ENCODE measurements at regions not wholly inside any gene's neighbourhood (a gene's known extent, or its start where the extent isn't known, plus 50 kb on each side); places are given as distances from the start of the nearest gene placed in this dataset.

DNA sequence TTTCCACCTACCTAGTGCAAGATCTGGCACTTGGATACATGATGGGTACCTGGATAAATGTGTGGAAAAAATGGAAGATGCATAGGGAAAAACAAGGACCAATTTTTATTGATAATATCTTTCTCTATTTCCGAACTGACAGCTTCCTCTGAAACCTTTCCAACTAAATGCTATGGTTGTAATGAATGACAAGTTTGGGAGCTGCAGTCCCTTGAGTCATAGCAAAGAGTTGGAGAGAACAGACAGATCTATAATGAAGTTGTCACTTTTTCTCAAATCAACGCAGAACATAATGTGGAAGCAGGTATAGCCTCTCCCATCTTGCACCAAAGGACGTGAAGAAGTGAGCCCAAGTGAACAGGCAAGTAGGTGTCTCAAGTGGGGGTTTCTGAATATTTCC is 296.5 kb upstream of the KAZN start:
- DNase-seq (ENCODE audit: low read depth): no peak

DNA sequence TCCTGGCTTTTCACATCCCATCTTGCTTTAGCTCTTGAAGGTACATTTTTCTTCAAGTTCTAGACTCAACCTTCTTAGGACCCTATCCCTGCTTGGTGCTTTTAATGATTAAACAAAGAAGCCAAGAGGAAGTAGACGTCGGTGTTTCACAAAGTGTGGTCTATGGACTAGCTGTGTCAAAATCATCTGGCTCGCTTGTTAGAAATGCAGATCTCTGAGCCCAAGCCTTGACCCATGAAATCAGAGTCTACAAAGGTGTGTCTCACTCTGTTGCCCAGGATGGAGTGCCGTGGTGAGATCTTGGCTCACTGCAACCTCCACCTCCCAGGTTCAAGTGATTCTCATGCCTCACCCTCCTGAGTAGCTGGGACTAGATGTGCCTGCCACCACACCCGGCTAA is 295.5 kb upstream of the KAZN start:
- no peak for DNase-seq (ENCODE audit: low read depth)

DNA sequence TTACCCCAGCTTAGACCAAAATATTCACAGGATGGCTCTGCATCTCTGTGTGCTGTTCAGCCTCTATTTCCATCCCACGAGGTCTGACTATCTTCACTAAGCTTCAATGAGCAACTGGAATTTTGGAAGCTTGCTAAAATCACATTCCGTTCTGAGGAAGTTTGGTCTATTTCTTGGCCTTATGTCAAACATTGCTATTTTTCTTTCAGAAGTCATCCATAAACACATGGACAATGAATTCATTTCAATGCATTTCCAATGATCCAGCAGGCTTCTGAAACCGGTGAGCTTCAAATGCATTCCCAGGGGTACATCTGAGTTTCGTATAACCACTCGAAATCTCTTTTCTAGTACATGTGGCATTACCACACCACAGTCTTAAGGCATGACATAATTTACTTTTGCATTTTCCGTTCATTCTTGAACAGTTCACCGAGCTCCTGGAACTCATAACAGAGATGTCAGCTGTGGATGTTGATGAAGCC is 294.1 kb upstream of the KAZN start:
- peak; percentile 80 for DNase-seq (ENCODE audit: low read depth)

DNA sequence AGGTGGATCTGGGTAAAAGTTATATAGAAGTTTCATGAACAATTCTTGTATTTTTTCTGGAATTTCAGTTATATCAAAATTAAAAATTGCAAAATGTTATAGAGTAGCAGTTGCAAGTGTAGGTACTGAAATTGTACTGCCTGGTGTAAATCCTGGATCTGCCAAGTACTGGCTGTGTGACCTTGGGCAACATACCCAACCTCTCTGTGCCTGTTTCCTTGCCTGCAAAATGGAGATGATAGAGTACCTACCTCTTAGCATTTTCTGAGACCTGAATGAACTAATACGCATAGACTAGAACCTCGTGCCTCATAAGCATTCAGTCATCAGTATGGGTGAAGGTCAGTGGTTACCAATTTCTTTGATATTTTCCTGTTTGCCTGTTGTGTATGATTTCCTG is 290.0 kb upstream of the KAZN start:
- DNase-seq (ENCODE audit: low read depth): no peak

DNA sequence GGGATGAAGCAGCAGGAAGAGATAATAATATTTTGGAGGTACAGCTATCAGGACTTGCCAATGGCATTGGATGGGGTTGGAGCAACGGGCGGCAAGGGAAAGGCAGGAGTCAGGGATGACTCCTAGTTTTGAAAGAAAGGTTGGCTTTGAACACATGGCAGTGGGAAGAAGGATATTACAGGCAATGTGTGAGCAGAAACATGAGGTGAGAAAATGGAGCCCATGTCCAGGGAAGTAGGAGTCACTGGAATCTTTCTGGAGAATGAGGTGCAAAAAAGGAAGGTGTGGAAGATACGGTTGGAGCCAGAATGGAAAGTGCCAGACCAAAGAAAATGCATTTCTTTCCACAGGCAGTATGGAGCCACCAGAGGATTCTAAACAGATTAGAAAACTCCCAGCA is 288.5 kb upstream of the KAZN start:
- no peak for DNase-seq (ENCODE audit: low read depth)

DNA sequence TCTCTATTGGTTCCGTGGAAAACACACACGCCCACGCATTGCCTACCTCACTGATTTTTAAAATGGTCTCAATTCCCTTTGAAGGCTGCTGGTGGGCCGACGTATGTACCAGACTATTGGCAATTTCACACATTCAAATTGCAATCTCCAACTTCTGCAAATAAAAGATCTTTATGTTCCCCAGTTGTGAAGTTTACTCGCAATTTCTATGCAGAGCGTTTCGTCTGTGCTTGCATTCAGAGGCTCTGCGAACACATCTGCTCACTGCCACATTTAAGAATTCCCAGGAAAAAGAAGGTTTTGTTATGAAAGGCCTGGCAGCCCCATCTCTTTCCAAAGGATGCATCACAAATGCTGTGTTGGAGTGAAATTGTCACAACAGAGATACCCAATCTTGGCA is 288.0 kb upstream of the KAZN start:
- no peak for DNase-seq (ENCODE audit: low read depth)

DNA sequence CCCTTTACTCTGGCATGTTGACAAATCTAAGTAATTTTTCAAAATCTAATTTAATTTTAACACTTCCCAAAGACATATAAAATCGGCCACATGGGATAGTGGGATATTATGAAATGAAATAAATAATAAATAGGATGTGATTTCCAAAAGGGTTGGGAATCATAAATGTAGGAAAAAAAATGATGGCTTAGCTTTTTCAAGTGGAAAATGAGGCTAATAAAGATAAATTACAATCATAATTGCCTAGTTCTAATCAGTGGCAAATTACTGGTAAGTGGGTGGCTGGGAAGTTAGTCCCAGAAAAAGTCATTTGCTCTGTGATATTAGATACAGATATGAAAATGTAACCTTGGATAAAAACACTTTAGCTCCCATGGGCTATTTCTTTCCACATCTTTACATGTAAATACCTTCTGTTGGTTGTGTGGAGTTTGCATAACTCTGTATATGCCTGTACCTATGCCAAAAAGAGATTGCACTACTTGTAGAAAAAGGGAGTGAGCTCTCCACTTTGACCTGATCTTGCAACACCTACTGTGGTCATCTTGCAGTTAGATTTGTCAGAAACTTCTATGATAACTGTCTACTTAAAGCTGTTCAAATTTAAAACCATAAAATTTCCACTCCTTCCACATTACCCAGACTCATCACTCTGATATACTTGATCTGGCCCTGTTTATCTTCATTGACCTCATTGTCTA is 284.6 kb upstream of the KAZN start:
- DNase-seq (ENCODE audit: low read depth): no peak

DNA sequence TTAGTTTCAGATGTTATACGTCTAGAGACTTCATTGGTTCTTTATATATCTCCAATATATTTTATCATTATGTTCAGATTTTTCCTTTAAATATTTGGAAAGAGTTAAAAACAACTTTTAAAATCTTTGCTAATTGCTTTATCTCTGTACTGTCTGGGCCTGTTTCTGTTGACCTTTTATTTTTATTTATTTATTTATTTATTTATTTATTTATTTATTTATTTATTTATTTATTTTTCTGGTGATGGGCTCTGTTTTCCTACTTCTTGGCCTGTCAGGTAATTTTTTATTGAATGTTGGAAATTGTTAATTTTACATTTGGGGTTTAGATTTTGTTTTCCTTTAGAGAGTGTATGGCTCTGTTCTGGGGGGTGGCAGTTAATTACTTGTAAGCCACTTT is 279.7 kb upstream of the KAZN start:
- no peak for DNase-seq (ENCODE audit: low read depth)

DNA sequence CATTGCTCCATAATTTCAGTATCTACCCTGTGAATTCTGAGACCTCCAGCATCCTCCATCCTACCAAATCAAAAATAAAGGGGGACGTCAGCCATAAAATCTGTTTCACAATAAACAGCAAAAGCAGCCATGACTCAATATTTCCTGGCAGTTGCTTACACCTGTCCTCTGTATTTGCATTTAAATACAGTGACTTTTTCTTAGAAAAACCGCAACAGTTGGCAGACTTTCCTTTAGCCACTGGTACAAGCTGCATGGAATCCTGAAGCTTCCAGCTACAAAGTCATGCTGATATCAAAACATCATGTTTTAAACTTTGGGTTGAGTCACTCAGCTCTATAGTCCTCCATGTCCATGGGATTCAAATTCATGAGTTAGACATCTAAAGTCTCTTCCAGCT is 278.0 kb upstream of the KAZN start:
- peak; percentile 25 for DNase-seq (ENCODE audit: low read depth)

DNA sequence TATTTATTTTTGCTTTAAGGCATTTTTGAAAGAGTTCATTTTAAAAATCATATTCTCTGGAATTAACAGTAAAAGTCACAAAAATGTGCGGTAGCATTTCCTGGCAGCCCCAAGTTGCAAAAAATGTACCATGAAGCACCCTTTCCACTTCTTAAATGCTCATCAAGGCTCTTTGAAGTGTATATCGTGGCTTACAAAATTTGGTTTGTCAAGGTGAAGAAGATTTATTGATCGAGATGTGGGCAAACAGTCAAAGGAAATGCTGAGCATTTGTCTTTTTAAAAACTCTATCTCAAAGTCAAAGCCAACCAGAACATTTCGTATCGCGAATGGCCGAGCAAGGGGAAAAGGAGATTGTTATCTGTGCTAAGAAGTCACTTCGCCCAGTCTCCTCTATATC is 277.5 kb upstream of the KAZN start:
- no peak for DNase-seq (ENCODE audit: low read depth)

DNA sequence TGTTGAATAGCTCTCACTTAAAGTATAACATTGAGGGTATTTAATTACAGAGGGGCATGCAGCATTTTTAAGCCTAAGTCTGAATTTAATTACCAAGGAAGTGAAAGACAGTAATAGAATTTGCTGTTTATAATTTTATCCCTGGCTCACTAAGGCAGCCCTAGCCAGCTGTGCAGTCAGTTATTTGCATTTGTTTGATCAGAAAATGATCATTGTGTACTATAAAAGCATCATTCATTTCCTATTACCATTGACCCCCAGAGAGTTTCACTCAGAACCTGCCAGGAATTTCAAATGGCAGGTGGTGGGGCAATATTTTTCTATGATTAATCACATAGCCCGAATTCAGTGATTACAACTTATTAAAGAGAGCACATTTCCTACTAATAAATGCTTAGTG is 277.1 kb upstream of the KAZN start:
- DNase-seq (ENCODE audit: low read depth): no peak

DNA sequence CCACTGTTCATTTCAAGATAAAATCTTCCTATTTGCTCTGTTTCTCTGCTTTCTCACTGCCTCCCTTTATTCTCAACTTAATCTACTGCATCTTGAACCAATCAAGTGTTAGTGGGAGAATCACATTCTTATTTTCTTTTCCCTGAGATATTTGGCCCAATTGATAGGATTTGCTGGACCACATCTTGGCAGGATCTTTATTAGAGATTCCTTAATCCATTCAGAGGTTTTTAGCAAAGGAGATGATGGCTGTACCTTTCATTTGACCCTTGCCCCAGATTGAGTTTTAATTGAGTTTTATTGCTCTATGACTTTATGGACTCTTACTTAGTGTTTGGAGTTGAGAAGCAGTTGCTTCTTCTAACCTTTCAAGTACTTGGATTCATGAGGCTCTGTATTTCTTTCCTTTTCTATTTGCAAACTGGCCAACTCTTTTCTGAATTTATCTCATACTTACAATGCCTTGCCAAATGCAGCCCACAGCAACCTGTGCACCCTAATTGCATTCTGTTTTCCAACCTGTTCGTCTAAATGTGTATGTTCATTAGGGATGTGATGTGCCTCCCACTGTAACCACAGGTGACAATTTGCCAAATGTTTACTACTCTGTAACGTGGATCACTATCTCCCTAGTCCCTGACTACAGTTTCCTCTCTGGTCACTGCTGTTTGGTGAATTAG is 274.8 kb upstream of the KAZN start:
- DNase-seq (ENCODE audit: low read depth): no peak

DNA sequence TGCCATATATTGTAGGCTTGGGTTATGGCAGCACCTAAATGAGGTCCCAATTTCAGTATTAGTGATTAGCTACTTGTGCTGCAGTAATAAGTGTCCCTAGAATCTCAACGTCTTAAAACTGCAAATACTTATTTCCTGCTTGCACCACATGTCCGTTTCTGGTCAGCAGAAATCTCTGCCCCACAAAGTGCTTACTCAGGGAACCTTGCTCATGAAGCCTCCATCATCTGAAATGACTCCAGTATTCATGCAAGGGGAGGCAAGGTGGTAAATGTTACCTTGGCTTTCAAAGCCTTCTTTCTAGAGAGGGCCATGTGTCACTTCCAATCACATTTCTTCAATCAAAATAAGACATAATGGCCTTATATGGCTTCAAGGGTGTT is 274.2 kb upstream of the KAZN start:
- DNase-seq (ENCODE audit: low read depth): no peak

DNA sequence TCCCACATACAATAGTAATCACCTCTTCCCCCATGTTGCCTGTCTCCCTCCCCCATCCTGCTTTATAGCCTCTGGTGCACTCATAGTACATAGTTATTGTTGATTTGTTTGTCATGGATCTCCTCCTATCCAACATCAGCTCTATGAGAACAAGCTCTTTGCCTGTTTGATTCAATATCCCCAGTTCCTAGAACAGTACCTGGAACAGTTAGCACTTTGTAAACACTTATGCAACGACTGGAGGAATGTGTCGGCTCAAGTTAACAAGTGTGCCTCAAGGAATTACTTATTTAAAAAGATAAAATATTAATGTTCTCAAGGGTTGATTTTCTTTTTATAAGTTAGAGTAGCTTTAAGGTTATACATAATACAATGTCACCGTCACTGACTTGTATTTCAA is 271.6 kb upstream of the KAZN start:
- DNase-seq (ENCODE audit: low read depth): no peak

DNA sequence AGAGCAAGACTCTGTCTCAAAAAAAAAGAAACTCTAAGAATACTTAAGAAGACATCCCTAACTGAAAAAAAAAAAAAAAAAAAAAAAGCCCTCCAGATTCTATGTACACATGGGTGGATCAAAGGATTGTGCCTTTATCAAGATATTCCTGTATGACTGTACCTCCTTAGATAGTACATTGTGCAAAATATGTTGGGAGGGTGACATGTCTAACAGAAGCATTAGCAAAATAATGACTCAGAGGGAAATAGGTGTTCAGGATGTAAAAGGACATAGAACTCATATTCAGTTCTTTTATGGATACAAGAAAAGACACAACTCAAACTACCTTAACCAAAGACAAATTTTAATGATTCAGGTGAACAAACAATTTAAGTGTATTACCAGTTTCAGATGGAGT is 269.8 kb upstream of the KAZN start:
- DNase-seq (ENCODE audit: low read depth): no peak

DNA sequence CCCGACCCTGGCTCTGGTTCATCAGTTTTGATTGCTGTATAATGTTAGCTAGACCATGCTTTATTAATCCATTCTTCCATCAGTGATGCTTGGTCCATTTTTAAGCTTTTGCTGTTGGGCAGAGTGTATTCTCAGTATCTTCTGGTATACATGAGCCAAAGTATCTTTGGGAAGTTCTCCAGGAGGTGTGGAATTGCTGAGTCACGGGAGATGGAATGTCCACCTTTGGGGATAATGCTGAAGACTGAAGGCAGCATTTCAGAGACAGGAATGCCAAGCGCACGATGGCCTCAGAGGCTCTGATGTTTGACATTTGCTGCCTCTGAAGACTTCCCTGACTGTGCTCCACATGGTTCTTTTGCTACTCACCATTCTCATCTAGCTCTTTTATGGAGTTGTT is 266.3 kb upstream of the KAZN start:
- DNase-seq (ENCODE audit: low read depth): no peak

DNA sequence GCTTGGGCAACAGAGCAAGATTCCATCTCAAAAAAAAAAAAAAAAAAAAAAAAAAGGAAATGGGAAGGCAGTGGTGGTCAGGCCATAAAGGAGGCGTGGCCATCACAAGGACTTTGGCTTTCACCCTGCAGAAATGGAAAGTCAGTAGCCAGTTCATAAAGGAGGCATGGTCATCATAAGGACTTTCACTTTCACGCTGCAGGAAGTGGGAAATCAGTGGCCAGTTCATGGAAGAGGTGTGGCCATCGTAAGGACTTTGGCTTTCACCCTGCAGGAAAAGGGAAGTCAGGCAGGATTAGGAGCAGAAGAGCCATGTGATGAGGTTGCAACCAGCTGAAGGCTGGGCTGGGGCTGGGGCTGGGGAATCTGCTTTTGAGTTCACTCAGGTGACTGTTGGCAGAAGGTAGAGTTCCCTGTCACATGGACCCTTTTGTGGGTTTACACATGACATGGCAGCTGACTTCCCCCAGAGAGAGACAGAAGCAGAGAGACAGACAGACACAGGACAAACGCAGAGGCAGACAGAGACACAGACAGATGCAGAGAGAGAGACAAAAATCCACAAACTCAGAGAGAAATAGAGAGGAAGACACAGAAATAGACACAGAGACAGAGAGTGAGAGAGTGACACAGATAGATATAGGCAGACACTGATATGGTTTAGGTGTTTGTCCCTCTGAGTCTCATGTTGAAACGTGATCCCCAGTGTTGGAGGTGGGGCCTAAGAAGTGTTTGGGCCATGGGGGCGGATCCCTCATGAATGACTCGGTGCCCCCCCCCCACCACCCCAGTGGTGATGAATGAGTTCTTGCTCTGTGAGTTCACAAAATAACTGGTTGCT is 263.9 kb upstream of the KAZN start:
- no peak for DNase-seq (ENCODE audit: low read depth)

DNA sequence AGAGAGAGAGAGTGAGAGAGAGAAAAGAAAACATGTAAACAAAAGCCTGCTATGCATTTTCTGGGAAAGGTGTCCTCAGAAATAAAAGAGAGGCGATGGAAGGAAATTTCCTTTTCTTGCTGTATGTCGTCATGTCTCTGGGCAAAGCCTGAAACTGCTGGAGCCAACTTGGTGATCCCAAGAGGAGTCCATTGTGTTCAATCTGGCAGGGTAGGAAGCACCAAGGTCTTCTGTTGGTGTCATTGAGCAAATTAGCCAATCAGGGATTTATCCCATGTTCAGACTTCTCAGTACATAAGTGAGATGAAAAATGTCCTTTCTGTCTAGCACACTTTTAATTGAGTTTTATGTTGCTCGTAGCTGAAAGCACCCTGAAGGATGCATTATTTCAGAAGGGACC is 260.0 kb upstream of the KAZN start:
- no peak for DNase-seq (ENCODE audit: low read depth)

DNA sequence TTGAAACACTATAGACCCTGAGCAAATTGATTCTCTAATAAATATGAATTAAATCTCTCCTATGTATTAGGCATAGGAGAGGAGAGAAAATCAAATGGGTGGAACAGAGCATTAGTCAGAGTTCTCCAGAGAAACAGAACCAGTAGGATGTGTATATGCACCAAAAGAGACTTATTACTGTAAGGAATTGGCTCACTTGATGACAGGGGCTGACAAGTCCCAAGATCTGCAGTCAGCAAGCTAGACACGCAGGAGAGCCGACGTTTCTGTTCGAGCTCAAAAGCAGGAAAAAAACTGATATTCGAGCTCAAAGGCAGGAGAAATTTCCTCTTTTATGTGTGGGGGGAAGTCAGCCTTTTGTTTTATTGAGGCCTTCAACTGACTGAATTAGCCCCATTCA is 259.2 kb upstream of the KAZN start:
- no peak for DNase-seq (ENCODE audit: low read depth)

DNA sequence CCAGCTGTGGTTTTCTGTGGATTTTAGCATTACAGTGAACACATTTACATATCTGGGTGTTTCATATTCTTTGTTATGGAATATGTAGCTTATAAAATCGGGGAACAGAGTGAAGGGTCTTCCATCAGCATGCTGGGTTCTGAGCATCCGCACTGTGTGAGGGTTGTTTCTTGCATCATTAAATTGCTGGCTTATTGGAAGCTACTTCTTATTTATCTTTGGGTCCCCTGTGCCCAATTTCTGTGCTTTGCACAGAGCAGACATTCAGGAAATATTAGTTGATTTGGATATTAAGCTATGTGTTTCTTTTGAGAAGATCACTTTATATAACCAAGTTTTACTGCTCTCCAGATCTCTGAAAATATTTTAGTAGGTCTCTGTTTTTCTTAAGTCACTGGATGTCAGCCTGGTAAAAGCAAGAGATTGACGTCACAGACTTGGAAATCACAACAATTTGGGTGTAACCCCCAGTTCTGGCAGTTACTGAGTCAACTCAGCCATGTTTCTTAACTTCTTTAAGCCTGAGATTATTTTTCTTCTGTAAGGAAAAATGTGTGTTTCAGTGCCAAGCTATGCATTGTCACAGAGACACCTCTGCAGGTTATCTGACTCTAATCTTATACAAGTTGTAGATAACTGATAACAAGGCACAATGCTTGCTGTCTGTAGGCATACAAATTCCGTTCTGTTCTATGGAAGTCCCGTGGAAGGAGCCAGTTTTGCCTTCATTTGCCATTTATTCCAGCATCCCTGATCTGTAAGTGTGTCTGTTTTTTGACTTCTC is 258.3 kb upstream of the KAZN start:
- no peak for DNase-seq (ENCODE audit: low read depth)

DNA sequence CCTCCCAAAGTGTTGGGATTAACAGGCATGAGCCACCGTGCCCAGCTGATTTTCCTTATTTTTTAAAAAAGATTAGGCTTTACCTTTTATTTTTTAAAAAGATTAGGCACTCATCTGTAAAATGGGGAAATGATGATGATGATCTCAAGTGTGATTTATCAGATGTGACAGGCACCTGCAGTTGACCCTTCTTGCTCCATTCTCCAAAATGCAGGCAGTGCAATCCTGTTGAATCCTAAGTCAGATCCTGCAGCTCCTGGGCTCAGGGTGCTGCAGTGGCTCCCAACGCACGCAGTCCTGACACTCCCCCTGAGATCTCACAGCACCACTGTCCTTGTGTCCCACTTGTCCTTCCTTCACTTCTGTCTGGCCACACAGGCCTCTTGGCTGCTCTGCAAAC is 257.3 kb upstream of the KAZN start:
- no peak for DNase-seq (ENCODE audit: low read depth)

DNA sequence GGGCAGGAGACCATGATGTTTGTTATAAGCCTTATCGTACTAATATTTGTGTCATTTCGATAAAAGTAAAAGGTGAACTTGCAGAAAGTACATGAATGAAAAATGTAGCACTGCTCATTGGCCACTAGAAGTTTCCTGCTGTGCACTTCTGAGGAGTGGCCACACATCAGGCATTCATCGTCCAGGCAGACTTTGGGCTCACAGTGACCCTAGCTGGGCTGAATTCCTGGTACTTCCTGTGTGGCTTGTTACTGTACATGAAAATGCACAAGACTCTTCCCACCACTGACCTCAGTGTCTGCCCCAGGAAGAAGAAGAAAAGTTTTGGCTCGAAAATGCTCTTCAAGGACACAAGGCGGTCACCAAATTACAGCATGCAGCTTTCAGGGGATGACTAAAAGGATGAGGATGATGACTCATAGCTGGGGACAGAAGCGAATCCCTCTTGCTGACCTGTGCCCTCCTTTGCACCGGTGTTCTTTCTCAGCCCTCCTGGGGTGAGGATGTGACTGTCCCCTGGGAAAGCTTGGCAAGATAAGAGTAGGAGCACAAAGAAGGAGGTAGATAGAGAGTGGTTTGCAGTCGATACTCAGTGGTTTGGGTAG is 252.4 kb upstream of the KAZN start:
- no peak for DNase-seq (ENCODE audit: low read depth)

Measured in GM04503 (cell line).